ENCODE measurements at regions not wholly inside any gene's neighbourhood (a gene's known extent, or its start where the extent isn't known, plus 50 kb on each side); places are given as distances from the start of the nearest gene placed in this dataset.

DNA sequence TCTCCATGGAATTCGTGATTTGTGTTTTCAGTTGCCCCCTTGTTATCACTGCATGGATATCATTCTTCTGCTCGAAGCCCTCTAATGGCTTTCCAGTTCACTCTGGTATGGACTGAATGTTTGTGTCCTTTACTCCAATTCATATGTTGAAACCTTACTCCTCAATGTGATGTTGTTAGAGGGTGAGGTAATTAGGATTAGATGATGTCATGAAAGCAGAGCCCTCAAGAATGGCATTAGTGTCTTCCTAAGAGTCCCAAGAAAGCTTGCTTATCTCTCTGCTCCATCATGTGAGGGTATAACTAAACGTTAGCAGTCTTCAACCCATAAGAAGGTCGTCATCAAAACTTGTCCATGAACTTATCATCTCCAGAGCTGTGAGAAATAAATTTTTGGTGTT, 1626.3 kb upstream of the MIR17HG start:
- H3K36me3 ChIP-seq = no peaks in the 10 kb centered on the region
- H3K4me3 ChIP-seq = no peak overlapping the region
- no peaks in the 10 kb centered on the region for H3K27me3 ChIP-seq
- TF ChIP-seq POLR2A (IDR thresholded peaks at IDR 0.05) (no peak), POLR2AphosphoS5 (IDR thresholded peaks at IDR 0.05) (no peak)
- TF ChIP-seq, protein P1, sequence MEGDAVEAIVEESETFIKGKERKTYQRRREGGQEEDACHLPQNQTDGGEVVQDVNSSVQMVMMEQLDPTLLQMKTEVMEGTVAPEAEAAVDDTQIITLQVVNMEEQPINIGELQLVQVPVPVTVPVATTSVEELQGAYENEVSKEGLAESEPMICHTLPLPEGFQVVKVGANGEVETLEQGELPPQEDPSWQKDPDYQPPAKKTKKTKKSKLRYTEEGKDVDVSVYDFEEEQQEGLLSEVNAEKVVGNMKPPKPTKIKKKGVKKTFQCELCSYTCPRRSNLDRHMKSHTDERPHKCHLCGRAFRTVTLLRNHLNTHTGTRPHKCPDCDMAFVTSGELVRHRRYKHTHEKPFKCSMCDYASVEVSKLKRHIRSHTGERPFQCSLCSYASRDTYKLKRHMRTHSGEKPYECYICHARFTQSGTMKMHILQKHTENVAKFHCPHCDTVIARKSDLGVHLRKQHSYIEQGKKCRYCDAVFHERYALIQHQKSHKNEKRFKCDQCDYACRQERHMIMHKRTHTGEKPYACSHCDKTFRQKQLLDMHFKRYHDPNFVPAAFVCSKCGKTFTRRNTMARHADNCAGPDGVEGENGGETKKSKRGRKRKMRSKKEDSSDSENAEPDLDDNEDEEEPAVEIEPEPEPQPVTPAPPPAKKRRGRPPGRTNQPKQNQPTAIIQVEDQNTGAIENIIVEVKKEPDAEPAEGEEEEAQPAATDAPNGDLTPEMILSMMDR (IDR thresholded peaks at IDR 0.05) = no peak
- no peaks in the 10 kb centered on the region for H3K9me3 ChIP-seq
- H3K27ac ChIP-seq = no peak overlapping the region
- no peaks in the 10 kb centered on the region for H3K4me1 ChIP-seq
- intact Hi-C loops (cut with DNase I; ENCODE audit: low total_unique reads) = no loop called here
- DNase-seq (ENCODE audit: low spot score in 2 of 2) = no peak

DNA sequence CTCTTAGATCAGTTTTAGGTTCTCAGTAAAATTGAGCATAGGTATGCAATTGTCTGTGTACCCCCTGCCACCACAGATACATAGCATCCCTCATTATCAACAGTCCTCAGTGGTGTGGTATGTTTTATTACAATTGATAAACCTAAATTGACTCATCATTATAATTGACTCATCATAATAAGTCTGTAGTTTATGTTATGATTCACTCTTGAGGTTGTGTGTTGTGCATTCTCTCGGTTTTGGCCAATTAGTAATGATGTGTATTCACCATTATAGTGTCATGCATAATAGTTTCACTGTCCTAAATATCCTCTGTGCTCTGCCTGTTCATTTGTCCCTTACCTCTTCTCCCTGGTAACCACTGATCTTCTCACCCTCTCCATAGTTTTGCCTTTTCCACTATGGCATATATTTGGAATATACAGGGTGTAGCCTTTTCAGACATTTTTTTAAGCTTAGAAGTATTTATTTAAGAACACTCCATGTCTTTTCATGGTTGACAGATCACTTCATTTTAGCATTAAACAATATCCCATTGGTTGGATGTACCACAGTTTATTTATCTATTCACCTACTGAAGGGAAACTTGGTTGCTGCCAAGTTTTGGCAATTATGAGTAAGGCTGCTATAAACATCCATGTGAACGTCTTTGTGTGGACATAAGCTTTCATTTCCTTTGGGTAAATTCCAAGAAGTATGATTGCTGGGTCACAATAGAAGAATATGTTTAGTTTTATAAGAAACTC, 1620.6 kb upstream of the MIR17HG start:
- Histone ChIP-seq H3K27me3 (no peaks in the 10 kb centered on the region), H3K4me1 (no peaks in the 10 kb centered on the region), H3K27ac (no peak overlapping the region), H3K9me3 (no peaks in the 10 kb centered on the region), H3K36me3 (no peaks in the 10 kb centered on the region), H3K4me3 (no peak overlapping the region)
- no peak for DNase-seq (ENCODE audit: low spot score in 2 of 2)
- intact Hi-C loops (cut with DNase I; ENCODE audit: low total_unique reads) = no loop called here
- TF ChIP-seq POLR2AphosphoS5 (IDR thresholded peaks at IDR 0.05) (no peak), POLR2A (IDR thresholded peaks at IDR 0.05) (no peak)
- TF ChIP-seq, protein P1 (IDR thresholded peaks at IDR 0.05) = no peak

DNA sequence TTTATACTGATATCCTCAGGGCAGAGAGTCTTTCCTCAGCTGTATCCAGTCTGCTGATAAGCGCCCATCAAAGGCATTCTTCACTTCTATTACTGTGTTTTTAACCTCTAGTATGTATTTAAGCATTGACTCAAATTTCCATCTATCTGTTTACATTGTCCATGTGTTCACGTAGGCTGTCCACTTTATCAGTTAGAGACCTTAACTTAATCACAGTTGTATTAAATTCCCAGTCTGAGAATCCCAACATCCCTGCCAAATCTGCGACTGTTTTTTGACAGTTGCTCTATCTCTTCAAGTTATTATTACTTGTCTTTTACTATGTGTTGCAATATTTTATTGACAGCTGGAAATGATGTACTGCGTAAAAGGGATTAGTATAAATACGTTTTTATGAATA, 1613.7 kb upstream of the MIR17HG start:
- no peak for DNase-seq (ENCODE audit: low spot score in 2 of 2)
- intact Hi-C loops (cut with DNase I; ENCODE audit: low total_unique reads) = no loop called here
- Histone ChIP-seq H3K36me3 (no peaks in the 10 kb centered on the region), H3K27me3 (no peaks in the 10 kb centered on the region), H3K4me3 (no peak overlapping the region), H3K4me1 (no peaks in the 10 kb centered on the region), H3K27ac (no peak overlapping the region), H3K9me3 (no peaks in the 10 kb centered on the region)
- TF ChIP-seq POLR2AphosphoS5 (IDR thresholded peaks at IDR 0.05) (no peak), POLR2A (IDR thresholded peaks at IDR 0.05) (no peak)
- TF ChIP-seq, protein P1 (IDR thresholded peaks at IDR 0.05) = no peak

DNA sequence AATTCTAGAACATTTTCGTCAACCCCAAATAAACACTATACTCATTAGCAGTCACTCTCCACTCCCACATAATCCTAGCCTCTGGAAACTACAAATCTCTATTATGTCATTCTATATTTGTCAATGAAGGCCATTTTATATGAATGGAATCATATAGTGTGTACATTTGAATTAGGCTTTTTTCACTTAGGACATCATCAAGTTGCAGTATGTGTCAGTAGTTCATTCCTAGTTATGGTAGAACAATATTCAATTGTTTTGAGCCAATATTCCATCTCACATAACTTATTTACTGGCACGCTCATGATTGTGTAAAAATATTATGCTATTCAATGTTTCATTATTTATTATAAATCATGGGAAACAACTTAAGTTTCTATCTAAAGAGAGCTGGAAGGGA, 1610.4 kb upstream of the MIR17HG start:
- no peak for DNase-seq (ENCODE audit: low spot score in 2 of 2)
- H3K4me3 ChIP-seq = no peak overlapping the region
- intact Hi-C loops (cut with DNase I; ENCODE audit: low total_unique reads) = no loop called here
- no peaks in the 10 kb centered on the region for H3K9me3 ChIP-seq
- no peaks in the 10 kb centered on the region for H3K27me3 ChIP-seq
- no peaks in the 10 kb centered on the region for H3K36me3 ChIP-seq
- H3K27ac ChIP-seq = no peak overlapping the region
- H3K4me1 ChIP-seq = no peaks in the 10 kb centered on the region
- TF ChIP-seq POLR2AphosphoS5 (IDR thresholded peaks at IDR 0.05) (no peak), POLR2A (IDR thresholded peaks at IDR 0.05) (no peak)
- TF ChIP-seq, protein P1 (IDR thresholded peaks at IDR 0.05) = no peak

DNA sequence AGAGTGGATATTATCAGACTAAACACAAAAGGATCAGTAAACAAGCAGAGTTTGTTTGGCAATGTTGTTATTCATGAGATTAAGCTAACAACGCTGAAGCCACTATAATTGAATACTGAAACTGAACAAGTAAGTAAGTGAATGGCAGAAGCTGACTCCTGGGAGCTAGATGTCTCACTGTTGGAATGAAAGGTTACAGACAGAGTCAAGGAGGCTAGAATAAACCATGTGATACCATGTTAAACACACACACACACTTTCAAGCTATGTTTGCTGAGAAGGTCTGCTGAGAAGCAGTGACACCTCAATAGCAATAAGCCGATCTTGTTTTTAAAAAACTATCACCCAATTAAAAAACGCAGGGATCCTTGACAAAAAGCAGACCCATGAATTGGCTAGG, 1609.4 kb upstream of the MIR17HG start:
- TF ChIP-seq POLR2AphosphoS5 (IDR thresholded peaks at IDR 0.05) = no peak
- TF ChIP-seq, protein P1 (IDR thresholded peaks at IDR 0.05) = no peak
- no peak for TF ChIP-seq POLR2A (IDR thresholded peaks at IDR 0.05)
- Histone ChIP-seq H3K36me3 (no peaks in the 10 kb centered on the region), H3K4me3 (no peak overlapping the region), H3K27me3 (no peaks in the 10 kb centered on the region), H3K27ac (no peak overlapping the region), H3K4me1 (no peaks in the 10 kb centered on the region), H3K9me3 (no peaks in the 10 kb centered on the region)
- no peak for DNase-seq (ENCODE audit: low spot score in 2 of 2)
- intact Hi-C loops (cut with DNase I; ENCODE audit: low total_unique reads) = no loop called here
